DND-41 (cell line): ENCODE measurements at regions not wholly inside any gene's neighbourhood (a gene's known extent, or its start where the extent isn't known, plus 50 kb on each side); places are given as distances from the start of the nearest gene placed in this dataset.

Source experiments
- EZH2 ChIP-seq: IDR thresholded peaks from 3 replicates; pipeline ENCODE4 v1.6.1; 2012; ENCODE audit warnings: borderline replicate concordance, low read depth, mild to moderate bottlenecking, moderate library complexity, low read length, inconsistent platforms; ENCODE audit not compliant: severe bottlenecking
- TF ChIP-seq, protein P1 (sequence below): IDR thresholded peaks from 2 replicates; pipeline ENCODE4 v1.5.1; 2012; ENCODE audit warnings: borderline replicate concordance, low read length, moderate library complexity, mild to moderate bottlenecking; ENCODE audit not compliant: poor library complexity, severe bottlenecking; ENCODE audit errors: extremely low read depth

DNA sequence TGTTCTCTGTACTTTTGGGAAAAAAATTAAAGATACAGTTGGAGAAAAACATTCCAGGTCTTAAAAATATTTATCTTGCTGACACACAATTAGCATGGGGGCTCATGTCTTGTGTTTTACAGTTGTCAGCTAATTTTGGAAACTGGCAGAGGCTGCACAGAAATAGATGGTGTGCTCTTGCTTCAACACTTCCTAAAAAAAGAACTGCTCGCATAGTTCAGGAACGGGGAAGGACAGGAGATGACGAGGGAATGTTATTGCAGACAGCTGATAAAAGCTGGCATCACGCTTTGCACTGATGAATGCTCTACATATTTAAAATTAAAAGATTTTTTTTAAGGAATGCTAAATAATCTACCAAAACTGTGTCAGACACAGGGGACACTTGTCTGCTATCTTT, 103.5 kb upstream of the CELF2 start:
- TF ChIP-seq, protein P1, sequence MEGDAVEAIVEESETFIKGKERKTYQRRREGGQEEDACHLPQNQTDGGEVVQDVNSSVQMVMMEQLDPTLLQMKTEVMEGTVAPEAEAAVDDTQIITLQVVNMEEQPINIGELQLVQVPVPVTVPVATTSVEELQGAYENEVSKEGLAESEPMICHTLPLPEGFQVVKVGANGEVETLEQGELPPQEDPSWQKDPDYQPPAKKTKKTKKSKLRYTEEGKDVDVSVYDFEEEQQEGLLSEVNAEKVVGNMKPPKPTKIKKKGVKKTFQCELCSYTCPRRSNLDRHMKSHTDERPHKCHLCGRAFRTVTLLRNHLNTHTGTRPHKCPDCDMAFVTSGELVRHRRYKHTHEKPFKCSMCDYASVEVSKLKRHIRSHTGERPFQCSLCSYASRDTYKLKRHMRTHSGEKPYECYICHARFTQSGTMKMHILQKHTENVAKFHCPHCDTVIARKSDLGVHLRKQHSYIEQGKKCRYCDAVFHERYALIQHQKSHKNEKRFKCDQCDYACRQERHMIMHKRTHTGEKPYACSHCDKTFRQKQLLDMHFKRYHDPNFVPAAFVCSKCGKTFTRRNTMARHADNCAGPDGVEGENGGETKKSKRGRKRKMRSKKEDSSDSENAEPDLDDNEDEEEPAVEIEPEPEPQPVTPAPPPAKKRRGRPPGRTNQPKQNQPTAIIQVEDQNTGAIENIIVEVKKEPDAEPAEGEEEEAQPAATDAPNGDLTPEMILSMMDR, result no peak
- TF ChIP-seq EZH2, result no peak
